GM19351 (cell line): ENCODE measurements at regions not wholly inside any gene's neighbourhood (a gene's known extent, or its start where the extent isn't known, plus 50 kb on each side); places are given as distances from the start of the nearest gene placed in this dataset.
"Not testable (repeated sequence)": the region's sequence is repeated elsewhere in the genome, so short reads cannot be mapped to it uniquely, and the experiment has no call there.

ENCODE experiments used
- ATAC-seq: cut with Tn5 transposase; IDR thresholded peaks from one replicate; pipeline ENCODE4 v1.9.1; 2021; ENCODE audit warnings: mild to moderate bottlenecking, moderate library complexity; ENCODE audit not compliant: unreplicated experiment

GRCh38 chr1:217139513-217139912, 416.3 kb upstream of the ESRRG start:
- no peak for ATAC-seq

- ATAC-seq: no peak
Observed at GRCh38 chr1:217138799-217139466, 415.7 kb upstream of the ESRRG start.

GRCh38 chr1:217138173-217138765, 415.0 kb upstream of the ESRRG start:
- no peak for ATAC-seq

GRCh38 chr1:217137210-217137881, 414.1 kb upstream of the ESRRG start:
- ATAC-seq: no peak

- ATAC-seq: no peak
Observed at GRCh38 chr1:217136895-217137205, 413.6 kb upstream of the ESRRG start.

- ATAC-seq: no peak
Observed at GRCh38 chr1:217135987-217136894, 413.0 kb upstream of the ESRRG start.

GRCh38 chr1:217135569-217135915, 412.3 kb upstream of the ESRRG start:
- ATAC-seq: no peak

- peak; percentile 64 for ATAC-seq
Observed at GRCh38 chr1:217134857-217135568, 411.8 kb upstream of the ESRRG start.

- no peak for ATAC-seq
Observed at GRCh38 chr1:217133958-217134856, 411.0 kb upstream of the ESRRG start.

GRCh38 chr1:217133092-217133491, 409.9 kb upstream of the ESRRG start:
- ATAC-seq: no peak

GRCh38 chr1:217123340-217123739, 400.1 kb upstream of the ESRRG start:
- ATAC-seq: not testable (repeated sequence)

GRCh38 chr1:217117973-217118465, 394.8 kb upstream of the ESRRG start:
- ATAC-seq: no peak

GRCh38 chr1:217115404-217116380, 392.5 kb upstream of the ESRRG start:
- ATAC-seq: no peak

- no peak for ATAC-seq
Observed at GRCh38 chr1:217109928-217110327, 386.7 kb upstream of the ESRRG start.

- no peak for ATAC-seq
Observed at GRCh38 chr1:217106231-217106901, 383.1 kb upstream of the ESRRG start.

GRCh38 chr1:217105437-217105836, 382.2 kb upstream of the ESRRG start:
- no peak for ATAC-seq

- no peak for ATAC-seq
Observed at GRCh38 chr1:217097819-217098218, 374.6 kb upstream of the ESRRG start.

- ATAC-seq: no peak
Observed at GRCh38 chr1:217096200-217096599, 373.0 kb upstream of the ESRRG start.
